ENCODE measurements at regions not wholly inside any gene's neighbourhood (a gene's known extent, or its start where the extent isn't known, plus 50 kb on each side); places are given as distances from the start of the nearest gene placed in this dataset.

- CTCF ChIA-PET = interaction anchor here (0.6 to 2.0 kb wide), 3 partner anchors 11 to 185 kb away, joined by 3 to 7 read pairs (median 4); no protein-coding TSS in a partner anchor
These were observed 383.9 kb upstream of the DCN start for GRCh38 chr12:91566328-91567099.

GRCh38 chr12:91565846-91566245, 383.2 kb upstream of the DCN start:
- no peak for TF ChIP-seq CTCF (IDR thresholded peaks at IDR 0.05; ENCODE audit: low read depth, low read length)
- ChIA-PET CTCF (interaction anchor here (2.0 kb wide), 1 partner anchor 12 kb away, joined by 7 read pairs; no protein-coding TSS in a partner anchor), POLR2A (no interaction called here)
- no peak for DNase-seq (ENCODE audit: low read depth, low spot score)
- Histone ChIP-seq H3K27ac (ENCODE audit: low read depth, low read length) (no peak overlapping the region), H3K27me3 (ENCODE audit: control insufficient read depth, insufficient read depth, low read length) (no peaks in the 10 kb centered on the region), H3K9me3 (ENCODE audit: control insufficient read depth, insufficient read depth, low read length) (no peaks in the 10 kb centered on the region), H3K4me3 (ENCODE audit: low read depth, low read length) (no peak overlapping the region)

More at GRCh38 chr12:91566328-91567099, 383.9 kb upstream of the DCN start:
- Histone ChIP-seq H3K27me3 (ENCODE audit: control insufficient read depth, insufficient read depth, low read length) (no peaks in the 10 kb centered on the region), H3K4me3 (ENCODE audit: low read depth, low read length) (no peak overlapping the region), H3K9me3 (ENCODE audit: control insufficient read depth, insufficient read depth, low read length) (no peaks in the 10 kb centered on the region), H3K27ac (ENCODE audit: low read depth, low read length) (no peak overlapping the region)
- no peak for DNase-seq (ENCODE audit: low read depth, low spot score)
- POLR2A ChIA-PET = no interaction called here
- TF ChIP-seq CTCF (IDR thresholded peaks at IDR 0.05; ENCODE audit: low read depth, low read length) = no peak

- no peak for TF ChIP-seq CTCF (IDR thresholded peaks at IDR 0.05; ENCODE audit: low read depth, low read length)
- POLR2A ChIA-PET = no interaction called here
- no peak overlapping the region for H3K27ac ChIP-seq (ENCODE audit: low read depth, low read length)
- no peak overlapping the region for H3K4me3 ChIP-seq (ENCODE audit: low read depth, low read length)
- no peaks in the 10 kb centered on the region for H3K27me3 ChIP-seq (ENCODE audit: control insufficient read depth, insufficient read depth, low read length)
- H3K9me3 ChIP-seq (ENCODE audit: control insufficient read depth, insufficient read depth, low read length) = no peaks in the 10 kb centered on the region
- DNase-seq (ENCODE audit: low read depth, low spot score) = no peak
- CTCF ChIA-PET = interaction anchor here (2.6 kb wide), 1 partner anchor 13 kb away, joined by 16 read pairs; no protein-coding TSS in a partner anchor
These were observed 382.6 kb upstream of the DCN start for GRCh38 chr12:91565246-91565645.

GRCh38 chr12:91563011-91563765, 380.6 kb upstream of the DCN start:
- POLR2A ChIA-PET = no interaction called here
- H3K9me3 ChIP-seq (ENCODE audit: control insufficient read depth, insufficient read depth, low read length) = no peaks in the 10 kb centered on the region
- H3K27me3 ChIP-seq (ENCODE audit: control insufficient read depth, insufficient read depth, low read length) = peaks cover 2% of the 10 kb centered on the region
- TF ChIP-seq CTCF (IDR thresholded peaks at IDR 0.05; ENCODE audit: low read depth, low read length) = no peak
- no peak for DNase-seq (ENCODE audit: low read depth, low spot score)
- CTCF ChIA-PET = interaction anchor here (1.0 to 2.6 kb wide), 4 partner anchors 15 to 581 kb away, joined by 3 to 16 read pairs (median 3); no protein-coding TSS in a partner anchor
- H3K27ac ChIP-seq (ENCODE audit: low read depth, low read length) = no peak overlapping the region
- H3K4me3 ChIP-seq (ENCODE audit: low read depth, low read length) = no peak overlapping the region

GRCh38 chr12:91562476-91562875, 379.9 kb upstream of the DCN start:
- H3K4me3 ChIP-seq (ENCODE audit: low read depth, low read length) = no peak overlapping the region
- ChIA-PET POLR2A (no interaction called here), CTCF (interaction anchor here (1.0 kb wide), 2 partner anchors 16 to 180 kb away, joined by 3 read pairs; no protein-coding TSS in a partner anchor)
- no peak for TF ChIP-seq CTCF (IDR thresholded peaks at IDR 0.05; ENCODE audit: low read depth, low read length)
- H3K27ac ChIP-seq (ENCODE audit: low read depth, low read length) = no peak overlapping the region
- no peak for DNase-seq (ENCODE audit: low read depth, low spot score)
- H3K9me3 ChIP-seq (ENCODE audit: control insufficient read depth, insufficient read depth, low read length) = no peaks in the 10 kb centered on the region
- H3K27me3 ChIP-seq (ENCODE audit: control insufficient read depth, insufficient read depth, low read length) = peaks cover 2% of the 10 kb centered on the region

All from AG04450 (cell line).